WI38 (cell line): ENCODE measurements at regions not wholly inside any gene's neighbourhood (a gene's known extent, or its start where the extent isn't known, plus 50 kb on each side); places are given as distances from the start of the nearest gene placed in this dataset.
"Not testable (repeated sequence)": the region's sequence is repeated elsewhere in the genome, so short reads cannot be mapped to it uniquely, and the experiment has no call there.

Experiments
- H3K4me3 ChIP-seq: 2 replicates; pipeline ENCODE4 v1.5.1; 2011; ENCODE audit warnings: low read depth, mild to moderate bottlenecking, control low read depth, low read length
- TF ChIP-seq, protein P1 (sequence below): IDR thresholded peaks from 2 replicates; pipeline ENCODE4 v1.5.1; 2012; ENCODE audit warnings: low read depth, mild to moderate bottlenecking, control low read depth, low read length

DNA sequence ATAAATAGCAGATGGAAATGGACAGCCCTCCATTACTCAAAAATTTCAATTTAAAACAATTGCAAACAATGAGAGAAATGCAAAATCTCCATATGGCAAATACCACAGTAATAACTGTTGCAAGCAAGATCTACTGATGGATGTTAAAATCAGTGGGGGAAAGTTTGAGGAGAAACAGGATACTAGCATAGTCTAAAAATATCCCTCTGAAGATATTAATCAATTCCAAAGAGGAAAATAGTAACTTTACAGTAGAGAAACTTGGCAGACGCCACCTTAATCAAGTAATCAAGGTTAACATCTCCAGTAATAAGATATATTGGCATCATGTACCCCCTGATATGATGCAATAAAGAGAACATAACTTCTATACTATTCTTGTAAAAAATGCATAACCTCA is 344.8 kb downstream of the ZNF674 start:
- TF ChIP-seq, protein P1, sequence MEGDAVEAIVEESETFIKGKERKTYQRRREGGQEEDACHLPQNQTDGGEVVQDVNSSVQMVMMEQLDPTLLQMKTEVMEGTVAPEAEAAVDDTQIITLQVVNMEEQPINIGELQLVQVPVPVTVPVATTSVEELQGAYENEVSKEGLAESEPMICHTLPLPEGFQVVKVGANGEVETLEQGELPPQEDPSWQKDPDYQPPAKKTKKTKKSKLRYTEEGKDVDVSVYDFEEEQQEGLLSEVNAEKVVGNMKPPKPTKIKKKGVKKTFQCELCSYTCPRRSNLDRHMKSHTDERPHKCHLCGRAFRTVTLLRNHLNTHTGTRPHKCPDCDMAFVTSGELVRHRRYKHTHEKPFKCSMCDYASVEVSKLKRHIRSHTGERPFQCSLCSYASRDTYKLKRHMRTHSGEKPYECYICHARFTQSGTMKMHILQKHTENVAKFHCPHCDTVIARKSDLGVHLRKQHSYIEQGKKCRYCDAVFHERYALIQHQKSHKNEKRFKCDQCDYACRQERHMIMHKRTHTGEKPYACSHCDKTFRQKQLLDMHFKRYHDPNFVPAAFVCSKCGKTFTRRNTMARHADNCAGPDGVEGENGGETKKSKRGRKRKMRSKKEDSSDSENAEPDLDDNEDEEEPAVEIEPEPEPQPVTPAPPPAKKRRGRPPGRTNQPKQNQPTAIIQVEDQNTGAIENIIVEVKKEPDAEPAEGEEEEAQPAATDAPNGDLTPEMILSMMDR: no peak

DNA sequence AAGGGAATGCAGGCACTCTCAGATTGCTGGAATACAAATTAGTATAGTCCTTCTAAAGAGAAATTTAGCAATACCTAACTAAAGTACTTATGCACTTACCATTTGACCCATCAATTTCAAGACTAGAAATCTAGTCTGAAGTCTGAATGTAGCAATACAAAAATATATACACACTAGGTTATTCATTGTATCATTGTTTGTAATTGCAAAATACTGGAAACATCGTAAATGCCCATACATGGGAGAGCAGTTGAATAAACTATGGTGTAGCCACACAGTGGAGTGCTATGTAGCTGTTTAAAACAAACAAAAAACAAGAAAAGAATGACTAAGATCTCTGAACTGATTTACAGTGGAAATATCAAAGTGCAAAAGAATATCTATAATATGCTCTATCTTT is 346.4 kb downstream of the ZNF674 start:
- no peak overlapping the region for H3K4me3 ChIP-seq
- TF ChIP-seq, protein P1: no peak

More for the DNA sequence above, 344.8 kb downstream of the ZNF674 start:
- no peak overlapping the region for H3K4me3 ChIP-seq

DNA sequence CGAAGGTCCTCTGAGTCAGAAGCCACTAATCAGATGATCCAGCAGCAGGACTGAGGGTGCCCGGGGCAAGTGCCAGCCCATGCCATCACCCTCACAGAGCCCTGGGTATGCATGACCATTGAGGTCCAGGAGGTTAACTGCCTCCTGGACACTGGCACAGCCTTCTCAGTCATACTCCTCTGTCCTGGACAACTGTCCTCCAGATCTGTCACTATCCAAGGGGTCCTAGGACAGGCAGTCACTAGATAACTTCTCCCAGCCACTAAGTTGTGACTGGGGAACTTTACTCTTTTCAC is 358.5 kb downstream of the ZNF674 start:
- not testable (repeated sequence) for H3K4me3 ChIP-seq

DNA sequence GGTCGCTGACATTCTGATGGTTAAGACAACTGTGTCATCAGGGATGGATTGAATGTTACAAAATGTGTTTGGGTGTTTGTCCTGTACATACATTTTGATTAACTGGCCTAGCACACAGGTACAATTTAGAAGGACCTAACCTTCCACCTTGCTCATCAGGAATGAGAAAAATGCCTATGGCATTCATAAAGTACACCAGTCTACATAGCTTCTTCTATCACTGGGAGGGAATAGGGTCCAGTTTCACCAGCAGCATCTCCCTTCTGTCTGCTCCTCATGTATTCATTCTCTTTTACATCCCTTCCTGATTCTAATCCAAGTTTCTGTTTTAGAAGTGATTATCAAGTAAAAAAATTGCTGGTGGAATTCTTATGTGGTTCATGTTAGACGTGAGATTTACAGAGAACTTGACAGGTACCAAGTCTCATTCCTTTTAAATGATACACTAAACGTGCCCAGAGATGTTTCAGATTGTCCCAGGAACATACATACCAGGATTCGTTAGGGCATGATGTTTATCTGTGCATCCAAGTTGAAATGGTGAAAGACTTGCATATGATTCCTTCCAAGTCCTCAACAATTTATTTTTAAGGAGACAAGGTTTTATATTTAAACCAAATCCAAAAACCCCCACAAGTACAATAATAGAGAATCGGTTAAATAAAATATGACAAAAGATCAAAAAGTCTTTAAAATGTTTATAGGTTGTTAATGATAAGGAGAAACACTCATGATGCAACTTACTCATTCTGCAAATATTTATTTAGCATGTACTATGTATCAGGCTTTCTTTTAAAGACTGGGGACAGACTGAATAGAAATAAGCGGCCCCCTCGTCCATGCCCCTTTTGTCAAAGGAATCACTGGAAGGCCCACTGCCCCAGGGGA is 359.1 kb downstream of the ZNF674 start:
- TF ChIP-seq, protein P1: no peak
- H3K4me3 ChIP-seq: no peak overlapping the region

DNA sequence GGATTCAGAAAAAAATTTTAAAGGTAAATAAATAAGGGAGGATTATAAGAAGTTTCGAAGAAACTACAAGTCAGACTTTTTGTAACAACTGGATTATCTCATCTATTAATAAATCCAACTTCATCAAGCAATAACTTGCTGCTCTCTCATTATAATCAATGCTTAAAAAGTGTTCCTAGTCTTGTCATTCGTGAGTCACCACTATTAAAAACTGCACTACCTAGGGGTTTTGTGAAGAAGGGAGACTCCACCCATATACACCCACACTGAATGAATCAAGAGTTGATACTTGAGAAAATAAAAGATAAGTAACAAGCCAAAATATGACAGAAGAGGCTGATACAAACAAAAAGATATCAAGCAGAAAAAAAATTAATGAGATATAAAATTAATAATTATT is 360.5 kb downstream of the ZNF674 start:
- TF ChIP-seq, protein P1: no peak
- H3K4me3 ChIP-seq: no peak overlapping the region

DNA sequence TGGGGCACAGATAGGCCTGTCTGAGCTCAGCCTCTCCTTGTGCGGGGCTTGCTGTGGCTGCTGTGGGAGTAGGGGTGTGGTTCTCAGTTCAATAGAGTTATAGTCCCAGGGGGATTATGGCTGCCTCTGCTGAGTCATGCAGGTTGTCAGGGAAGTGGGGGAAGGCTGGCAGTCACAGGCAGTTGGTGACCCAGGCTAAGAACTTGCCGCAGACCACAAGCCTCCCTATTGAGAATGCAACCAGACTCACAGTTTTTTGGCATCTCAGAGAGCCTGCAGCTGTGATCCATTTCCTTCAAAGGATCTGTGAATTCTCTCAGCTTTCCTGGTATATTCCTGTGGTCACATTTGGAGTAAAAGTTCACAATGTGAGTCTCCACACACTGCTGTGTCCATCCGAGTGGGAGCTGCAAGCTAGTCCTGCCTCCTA is 364.9 kb downstream of the ZNF674 start:
- TF ChIP-seq, protein P1: no peak
- H3K4me3 ChIP-seq: no peak overlapping the region

DNA sequence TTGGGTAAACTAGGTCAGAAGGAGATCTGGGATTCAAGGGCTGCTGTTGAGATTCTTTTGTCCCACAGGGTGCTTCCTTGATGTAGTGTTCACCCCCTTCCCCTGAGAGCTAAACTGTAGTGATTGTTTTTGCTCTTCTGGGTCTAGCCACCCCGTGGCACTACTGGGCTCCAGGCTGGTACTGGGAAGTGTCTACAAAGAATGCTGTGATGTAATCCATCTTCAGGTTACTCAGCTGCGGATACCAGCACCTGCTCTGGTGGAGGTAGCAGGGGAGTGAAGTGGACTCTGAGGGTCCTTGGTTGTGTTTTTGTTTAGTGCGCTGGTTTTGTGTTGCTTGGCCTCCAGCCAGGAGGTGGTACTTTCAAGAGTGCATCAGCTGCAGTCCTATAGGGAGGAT is 365.5 kb downstream of the ZNF674 start:
- TF ChIP-seq, protein P1: no peak
- H3K4me3 ChIP-seq: no peak overlapping the region

DNA sequence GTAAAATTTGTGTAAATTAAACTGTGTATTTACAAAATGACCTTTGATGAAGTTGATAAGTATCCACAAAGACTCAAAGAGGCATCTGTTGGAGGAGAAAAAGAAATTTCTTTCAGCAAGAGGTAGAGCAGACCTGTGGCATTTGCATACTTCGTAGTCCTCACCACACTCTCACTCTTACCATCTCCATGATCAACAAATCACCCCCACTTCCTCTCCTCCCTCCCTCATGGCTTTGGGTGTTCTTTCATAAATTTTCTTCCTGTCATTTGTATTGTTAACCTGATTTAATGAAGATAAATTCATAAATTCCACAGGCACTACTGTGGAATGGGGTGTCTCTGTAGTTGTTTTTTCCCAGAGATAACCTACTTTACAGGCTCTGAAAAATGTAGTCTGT is 366.5 kb downstream of the ZNF674 start:
- TF ChIP-seq, protein P1: no peak
- H3K4me3 ChIP-seq: no peak overlapping the region
